ENCODE measurements at regions not wholly inside any gene's neighbourhood (a gene's known extent, or its start where the extent isn't known, plus 50 kb on each side); places are given as distances from the start of the nearest gene placed in this dataset.

DNA sequence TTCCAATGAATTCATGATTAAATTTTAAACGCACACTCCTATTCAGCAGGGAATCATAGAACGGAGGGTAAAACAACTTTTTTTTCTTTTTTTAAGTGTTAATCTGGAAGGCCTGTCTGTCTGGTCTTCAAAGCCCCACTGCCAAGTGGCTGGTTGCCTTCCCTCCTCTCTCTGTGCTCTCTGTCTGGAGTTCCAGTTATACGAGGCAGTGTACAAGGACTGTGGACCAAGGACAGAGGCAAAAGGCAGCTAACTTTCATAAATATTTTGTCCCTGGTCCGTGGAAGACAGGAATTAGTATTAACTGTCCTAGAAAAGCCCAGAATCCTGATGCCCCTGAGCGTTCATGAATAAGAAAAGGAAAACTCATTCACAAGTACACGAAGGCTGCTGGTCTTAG, 164.0 kb upstream of the E2F8 start:
- H3K4me2 ChIP-seq (ENCODE audit: insufficient read depth, low read length): no peak overlapping the region
- no peaks in the 10 kb centered on the region for H3K79me2 ChIP-seq (ENCODE audit: control insufficient read depth, insufficient read depth, low read length)
- FAIRE-seq (no peak), DNase-seq (ENCODE audit: low read depth, low spot score) (no peak)
- no peaks in the 10 kb centered on the region for H3K9me1 ChIP-seq (replicated peaks; ENCODE audit: control insufficient read depth, extremely low read depth, insufficient read depth, low read length)
- dilution Hi-C loops (cut with MboI; ENCODE audit: extremely low pct_ligation_motif_present, low sequenced_read_pairs) (no loop called here), intact Hi-C loops (cut with micrococcal nuclease) (no loop called here)
- H3K9me3 ChIP-seq (replicated peaks; ENCODE audit: control insufficient read depth, insufficient read depth, low read length): no peaks in the 10 kb centered on the region
- H4K20me1 ChIP-seq (replicated peaks; ENCODE audit: control insufficient read depth, extremely low read depth, insufficient read depth, low read length): no peaks in the 10 kb centered on the region
- TF ChIP-seq POLR2AphosphoS5 (IDR thresholded peaks at IDR 0.05; ENCODE audit: insufficient read depth, low read depth, low read length): no peak
- no peak for TF ChIP-seq MYC (IDR thresholded peaks at IDR 0.05; ENCODE audit: low read depth, low read length)
- no peak for TF ChIP-seq GATA2 (IDR thresholded peaks at IDR 0.05; ENCODE audit: insufficient read depth, insufficient read length, low read depth, low read length)
- TF ChIP-seq POLR2A (IDR thresholded peaks at IDR 0.05; ENCODE audit: low read depth, low read length): no peak
- TF ChIP-seq, protein P1, sequence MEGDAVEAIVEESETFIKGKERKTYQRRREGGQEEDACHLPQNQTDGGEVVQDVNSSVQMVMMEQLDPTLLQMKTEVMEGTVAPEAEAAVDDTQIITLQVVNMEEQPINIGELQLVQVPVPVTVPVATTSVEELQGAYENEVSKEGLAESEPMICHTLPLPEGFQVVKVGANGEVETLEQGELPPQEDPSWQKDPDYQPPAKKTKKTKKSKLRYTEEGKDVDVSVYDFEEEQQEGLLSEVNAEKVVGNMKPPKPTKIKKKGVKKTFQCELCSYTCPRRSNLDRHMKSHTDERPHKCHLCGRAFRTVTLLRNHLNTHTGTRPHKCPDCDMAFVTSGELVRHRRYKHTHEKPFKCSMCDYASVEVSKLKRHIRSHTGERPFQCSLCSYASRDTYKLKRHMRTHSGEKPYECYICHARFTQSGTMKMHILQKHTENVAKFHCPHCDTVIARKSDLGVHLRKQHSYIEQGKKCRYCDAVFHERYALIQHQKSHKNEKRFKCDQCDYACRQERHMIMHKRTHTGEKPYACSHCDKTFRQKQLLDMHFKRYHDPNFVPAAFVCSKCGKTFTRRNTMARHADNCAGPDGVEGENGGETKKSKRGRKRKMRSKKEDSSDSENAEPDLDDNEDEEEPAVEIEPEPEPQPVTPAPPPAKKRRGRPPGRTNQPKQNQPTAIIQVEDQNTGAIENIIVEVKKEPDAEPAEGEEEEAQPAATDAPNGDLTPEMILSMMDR (IDR thresholded peaks at IDR 0.05; ENCODE audit: extremely low read depth in 1 of 2, insufficient read depth in 1 of 2, low read depth in 1 of 2, low read length in 2 of 2): no peak
- TF ChIP-seq FOS (IDR thresholded peaks at IDR 0.05; ENCODE audit: borderline replicate concordance, insufficient read depth, low read length): no peak
- H3K36me3 ChIP-seq (ENCODE audit: control insufficient read depth in 2 of 2, extremely low read depth in 1 of 2, insufficient read depth in 2 of 2, low read length in 2 of 2): no peaks in the 10 kb centered on the region
- CTCF ChIA-PET: no interaction called here
- no peak overlapping the region for H3K9ac ChIP-seq (replicated peaks; ENCODE audit: extremely low read depth, insufficient read depth, low read length)
- H3K4me3 ChIP-seq (replicated peaks in 1 of 3; ENCODE audit: insufficient read depth in 1 of 3, low read depth in 1 of 3, low read length in 3 of 3): no peak overlapping the region
- no peak overlapping the region for H2AFZ ChIP-seq (ENCODE audit: low read depth, low read length)
- POLR2A ChIA-PET: no interaction called here
- H3K4me1 ChIP-seq (ENCODE audit: control insufficient read depth, extremely low read depth, insufficient read depth, low read length): no peaks in the 10 kb centered on the region
- no TSS peak for BruUV-seq (replicated peaks)
- H3K27ac ChIP-seq (ENCODE audit: insufficient read depth, low read depth, low read length): no peak overlapping the region
- no peaks in the 10 kb centered on the region for H3K27me3 ChIP-seq (ENCODE audit: control insufficient read depth in 2 of 2, insufficient read depth in 2 of 2, low read length in 2 of 2)

DNA sequence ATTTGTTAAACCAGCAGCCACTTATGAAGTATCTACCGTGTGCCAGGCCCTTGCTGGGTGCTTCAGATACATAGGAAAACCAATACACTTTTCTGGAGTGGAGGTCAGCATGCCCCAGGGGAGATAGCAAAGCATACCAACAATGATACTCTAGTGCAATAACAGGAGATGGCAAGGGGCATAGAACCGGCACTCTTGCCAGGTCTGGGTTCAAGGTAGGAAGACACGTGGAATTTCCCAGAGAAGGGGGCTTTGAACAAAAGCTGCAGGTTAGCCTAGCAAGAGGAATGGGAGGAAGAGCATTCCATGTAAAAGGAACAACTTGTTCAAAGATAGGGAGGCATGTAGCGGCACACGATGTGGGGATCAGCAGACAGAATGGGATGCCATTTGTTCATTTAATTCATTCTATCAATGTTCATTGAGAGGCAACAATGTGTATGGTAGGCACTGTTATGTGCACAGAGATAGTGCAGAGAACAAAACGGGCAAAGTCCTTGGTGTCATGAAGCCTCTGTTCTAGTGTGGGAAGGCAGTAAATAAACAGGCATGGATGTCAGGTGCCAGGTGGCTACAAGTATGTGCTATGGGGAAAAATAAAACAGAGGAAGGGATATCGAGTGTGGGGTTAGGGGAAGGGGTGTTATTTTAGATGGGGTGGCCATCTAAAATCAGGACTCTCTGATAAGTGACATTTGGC, 162.6 kb upstream of the E2F8 start:
- no TSS peak for BruUV-seq (replicated peaks)
- H3K27me3 ChIP-seq (ENCODE audit: control insufficient read depth in 2 of 2, insufficient read depth in 2 of 2, low read length in 2 of 2): no peaks in the 10 kb centered on the region
- CTCF ChIA-PET: no interaction called here
- no peaks in the 10 kb centered on the region for H3K4me1 ChIP-seq (ENCODE audit: control insufficient read depth, extremely low read depth, insufficient read depth, low read length)
- no peak overlapping the region for H3K27ac ChIP-seq (ENCODE audit: insufficient read depth, low read depth, low read length)
- DNase-seq (ENCODE audit: low read depth, low spot score) (no peak), FAIRE-seq (no peak)
- no peaks in the 10 kb centered on the region for H3K36me3 ChIP-seq (ENCODE audit: control insufficient read depth in 2 of 2, extremely low read depth in 1 of 2, insufficient read depth in 2 of 2, low read length in 2 of 2)
- H4K20me1 ChIP-seq (replicated peaks; ENCODE audit: control insufficient read depth, extremely low read depth, insufficient read depth, low read length): no peaks in the 10 kb centered on the region
- no peak for TF ChIP-seq EZH2 (IDR thresholded peaks at IDR 0.05; ENCODE audit: borderline replicate concordance, low read depth, low read length, severe bottlenecking)
- TF ChIP-seq, protein P1 (IDR thresholded peaks at IDR 0.05; ENCODE audit: extremely low read depth in 1 of 2, insufficient read depth in 1 of 2, low read depth in 1 of 2, low read length in 2 of 2): no peak
- TF ChIP-seq MYC (IDR thresholded peaks at IDR 0.05; ENCODE audit: low read depth, low read length): no peak
- TF ChIP-seq JUN (IDR thresholded peaks at IDR 0.05; ENCODE audit: borderline replicate concordance, insufficient read depth, insufficient read length, low read depth): no peak
- H3K9me1 ChIP-seq (replicated peaks; ENCODE audit: control insufficient read depth, extremely low read depth, insufficient read depth, low read length): no peaks in the 10 kb centered on the region
- no peaks in the 10 kb centered on the region for H3K9me3 ChIP-seq (replicated peaks; ENCODE audit: control insufficient read depth, insufficient read depth, low read length)
- H3K9ac ChIP-seq (replicated peaks; ENCODE audit: extremely low read depth, insufficient read depth, low read length): no peak overlapping the region
- POLR2A ChIA-PET: no interaction called here
- H3K4me3 ChIP-seq (replicated peaks in 1 of 3; ENCODE audit: insufficient read depth in 1 of 3, low read depth in 1 of 3, low read length in 3 of 3): no peak overlapping the region
- H3K4me2 ChIP-seq (ENCODE audit: insufficient read depth, low read length): no peak overlapping the region
- dilution Hi-C loops (cut with MboI; ENCODE audit: extremely low pct_ligation_motif_present, low sequenced_read_pairs): no loop called here
- H3K79me2 ChIP-seq (ENCODE audit: control insufficient read depth, insufficient read depth, low read length): no peaks in the 10 kb centered on the region
- no peak overlapping the region for H2AFZ ChIP-seq (ENCODE audit: low read depth, low read length)
- intact Hi-C loops (cut with micrococcal nuclease): no loop called here

All from endothelial cell of umbilical vein (primary cell).